Activated naive CD8-positive, alpha-beta T cell treated with anti-CD3 and anti-CD28 coated beads, Interleukin-2, amount 50 U/mL, for 24 hours (primary cell): ENCODE measurements at regions not wholly inside any gene's neighbourhood (a gene's known extent, or its start where the extent isn't known, plus 50 kb on each side); places are given as distances from the start of the nearest gene placed in this dataset.

ENCODE experiments used
- ATAC-seq: fragments of 150-1000 bp; cut with Tn5 transposase; one replicate; pipeline ENCODE4 v1.10.0; 2021
- DNase-seq: peaks from one replicate; pipeline ENCODE4 v3.0.0; 2021
- H3K27ac Mint-ChIP-seq: one replicate; pipeline ENCODE4 v1.8.0; 2021; ENCODE audit warnings: mild to moderate bottlenecking, mixed read lengths
- H3K27me3 Mint-ChIP-seq: one replicate; pipeline ENCODE4 v1.8.0; 2021; ENCODE audit warnings: mixed read lengths
- H3K36me3 Mint-ChIP-seq: one replicate; pipeline ENCODE4 v1.8.0; 2021; ENCODE audit warnings: low read depth, mixed read lengths
- H3K4me1 Mint-ChIP-seq: one replicate; pipeline ENCODE4 v1.8.0; 2021; ENCODE audit warnings: mixed read lengths
- H3K4me3 Mint-ChIP-seq: one replicate; pipeline ENCODE4 v1.8.0; 2021; ENCODE audit warnings: mild to moderate bottlenecking, moderate library complexity, mixed read lengths
- H3K9me3 Mint-ChIP-seq: one replicate; pipeline ENCODE4 v1.8.0; 2021; ENCODE audit warnings: mixed read lengths

GRCh38 chr15:69735121-69735520 is 282.5 kb downstream of the RPLP1 start:
- Mint-ChIP-seq H3K9me3 (no peaks in the 10 kb centered on the region), H3K4me1 (no peaks in the 10 kb centered on the region), H3K27ac (no peak overlapping the region), H3K36me3 (no peaks in the 10 kb centered on the region), H3K27me3 (peaks cover 24% of the 10 kb centered on the region), H3K4me3 (no peak overlapping the region)
- DNase-seq (no peak), ATAC-seq (no peak)

GRCh38 chr15:69736161-69736560 is 283.5 kb downstream of the RPLP1 start:
- Mint-ChIP-seq H3K36me3 (no peaks in the 10 kb centered on the region), H3K4me3 (no peak overlapping the region), H3K27me3 (peaks cover 20% of the 10 kb centered on the region), H3K27ac (no peak overlapping the region), H3K4me1 (no peaks in the 10 kb centered on the region), H3K9me3 (no peaks in the 10 kb centered on the region)
- DNase-seq (no peak), ATAC-seq (no peak)

- Mint-ChIP-seq H3K36me3 (no peaks in the 10 kb centered on the region), H3K4me1 (peaks cover 5% of the 10 kb centered on the region), H3K27me3 (peaks cover 18% of the 10 kb centered on the region), H3K4me3 (no peak overlapping the region), H3K27ac (no peak overlapping the region), H3K9me3 (no peaks in the 10 kb centered on the region)
- DNase-seq (no peak), ATAC-seq (no peak)
Observed at GRCh38 chr15:69737916-69738315, 285.3 kb downstream of the RPLP1 start.

- Mint-ChIP-seq H3K4me3 (no peak overlapping the region), H3K36me3 (no peaks in the 10 kb centered on the region), H3K4me1 (peaks cover 25% of the 10 kb centered on the region), H3K27ac (no peak overlapping the region), H3K9me3 (no peaks in the 10 kb centered on the region), H3K27me3 (peaks cover 13% of the 10 kb centered on the region)
- ATAC-seq (no peak), DNase-seq (no peak)
Observed at GRCh38 chr15:69740684-69741083, 288.1 kb downstream of the RPLP1 start.

GRCh38 chr15:69742361-69742760 is 289.7 kb downstream of the RPLP1 start:
- no peak overlapping the region for H3K4me3 Mint-ChIP-seq
- peaks cover 25% of the 10 kb centered on the region for H3K4me1 Mint-ChIP-seq
- H3K27me3 Mint-ChIP-seq: peaks cover 19% of the 10 kb centered on the region
- H3K36me3 Mint-ChIP-seq: no peaks in the 10 kb centered on the region
- DNase-seq (no peak), ATAC-seq (no peak)
- no peak overlapping the region for H3K27ac Mint-ChIP-seq
- H3K9me3 Mint-ChIP-seq: no peaks in the 10 kb centered on the region

- H3K9me3 Mint-ChIP-seq: no peaks in the 10 kb centered on the region
- no peak overlapping the region for H3K4me3 Mint-ChIP-seq
- no peak overlapping the region for H3K27ac Mint-ChIP-seq
- H3K4me1 Mint-ChIP-seq: peaks cover 26% of the 10 kb centered on the region
- ATAC-seq (peak; percentile 78), DNase-seq (no peak)
- peaks cover 19% of the 10 kb centered on the region for H3K27me3 Mint-ChIP-seq
- H3K36me3 Mint-ChIP-seq: no peaks in the 10 kb centered on the region
Observed at GRCh38 chr15:69743091-69743490, 290.5 kb downstream of the RPLP1 start.

- H3K9me3 Mint-ChIP-seq: no peaks in the 10 kb centered on the region
- no peak overlapping the region for H3K4me3 Mint-ChIP-seq
- peaks cover 37% of the 10 kb centered on the region for H3K4me1 Mint-ChIP-seq
- H3K27ac Mint-ChIP-seq: no peak overlapping the region
- peaks cover 18% of the 10 kb centered on the region for H3K27me3 Mint-ChIP-seq
- no peak for DNase-seq
- ATAC-seq: no peak
- H3K36me3 Mint-ChIP-seq: no peaks in the 10 kb centered on the region
Observed at GRCh38 chr15:69744391-69745162, 292.0 kb downstream of the RPLP1 start.

- peak overlapping the region; percentile 11 for H3K27ac Mint-ChIP-seq
- peaks cover 53% of the 10 kb centered on the region for H3K4me1 Mint-ChIP-seq
- peaks cover 2% of the 10 kb centered on the region for H3K36me3 Mint-ChIP-seq
- peaks cover 20% of the 10 kb centered on the region for H3K27me3 Mint-ChIP-seq
- ATAC-seq (no peak), DNase-seq (no peak)
- H3K4me3 Mint-ChIP-seq: no peak overlapping the region
- no peaks in the 10 kb centered on the region for H3K9me3 Mint-ChIP-seq
Observed at GRCh38 chr15:69747193-69747592, 294.6 kb downstream of the RPLP1 start.

- Mint-ChIP-seq H3K27me3 (peaks cover 22% of the 10 kb centered on the region), H3K36me3 (peaks cover 9% of the 10 kb centered on the region), H3K9me3 (peaks cover 6% of the 10 kb centered on the region), H3K27ac (no peak overlapping the region), H3K4me3 (no peak overlapping the region), H3K4me1 (peaks cover 52% of the 10 kb centered on the region)
- DNase-seq: no peak
- ATAC-seq: no peak
Observed at GRCh38 chr15:69748131-69748530, 295.5 kb downstream of the RPLP1 start.

- H3K27me3 Mint-ChIP-seq: peaks cover 23% of the 10 kb centered on the region
- peaks cover 11% of the 10 kb centered on the region for H3K9me3 Mint-ChIP-seq
- H3K36me3 Mint-ChIP-seq: peaks cover 14% of the 10 kb centered on the region
- ATAC-seq: no peak
- no peak overlapping the region for H3K4me3 Mint-ChIP-seq
- H3K4me1 Mint-ChIP-seq: peaks cover 52% of the 10 kb centered on the region
- no peak overlapping the region for H3K27ac Mint-ChIP-seq
- no peak for DNase-seq
Observed at GRCh38 chr15:69748576-69749185, 296.1 kb downstream of the RPLP1 start.

GRCh38 chr15:69749274-69749673 is 296.7 kb downstream of the RPLP1 start:
- ATAC-seq (no peak), DNase-seq (no peak)
- Mint-ChIP-seq H3K4me1 (peaks cover 51% of the 10 kb centered on the region), H3K27me3 (peaks cover 23% of the 10 kb centered on the region), H3K9me3 (peaks cover 16% of the 10 kb centered on the region), H3K36me3 (peaks cover 19% of the 10 kb centered on the region), H3K4me3 (no peak overlapping the region), H3K27ac (no peak overlapping the region)

GRCh38 chr15:69749797-69750196 is 297.2 kb downstream of the RPLP1 start:
- ATAC-seq (peak; percentile 60), DNase-seq (no peak)
- H3K4me3 Mint-ChIP-seq: no peak overlapping the region
- peaks cover 22% of the 10 kb centered on the region for H3K9me3 Mint-ChIP-seq
- H3K4me1 Mint-ChIP-seq: peaks cover 51% of the 10 kb centered on the region
- H3K36me3 Mint-ChIP-seq: peaks cover 24% of the 10 kb centered on the region
- peaks cover 23% of the 10 kb centered on the region for H3K27me3 Mint-ChIP-seq
- H3K27ac Mint-ChIP-seq: no peak overlapping the region

GRCh38 chr15:69750253-69750652 is 297.6 kb downstream of the RPLP1 start:
- ATAC-seq (no peak), DNase-seq (no peak)
- Mint-ChIP-seq H3K4me3 (no peak overlapping the region), H3K27me3 (peaks cover 23% of the 10 kb centered on the region), H3K9me3 (peaks cover 22% of the 10 kb centered on the region), H3K4me1 (peaks cover 54% of the 10 kb centered on the region), H3K27ac (no peak overlapping the region), H3K36me3 (peaks cover 26% of the 10 kb centered on the region)

GRCh38 chr15:69751147-69751546 is 298.5 kb downstream of the RPLP1 start:
- peaks cover 63% of the 10 kb centered on the region for H3K4me1 Mint-ChIP-seq
- DNase-seq (no peak), ATAC-seq (no peak)
- H3K4me3 Mint-ChIP-seq: no peak overlapping the region
- peaks cover 26% of the 10 kb centered on the region for H3K36me3 Mint-ChIP-seq
- H3K27me3 Mint-ChIP-seq: peaks cover 19% of the 10 kb centered on the region
- H3K9me3 Mint-ChIP-seq: peaks cover 22% of the 10 kb centered on the region
- H3K27ac Mint-ChIP-seq: peak overlapping the region; percentile 30

GRCh38 chr15:69751566-69751965 is 298.9 kb downstream of the RPLP1 start:
- Mint-ChIP-seq H3K4me3 (no peak overlapping the region), H3K9me3 (peaks cover 22% of the 10 kb centered on the region), H3K27me3 (peaks cover 18% of the 10 kb centered on the region), H3K36me3 (peaks cover 26% of the 10 kb centered on the region), H3K4me1 (peaks cover 67% of the 10 kb centered on the region), H3K27ac (no peak overlapping the region)
- DNase-seq: no peak
- no peak for ATAC-seq
